Stomach (tissue), 8 donors: ENCODE measurements at regions not wholly inside any gene's neighbourhood (a gene's known extent, or its start where the extent isn't known, plus 50 kb on each side); places are given as distances from the start of the nearest gene placed in this dataset.

Experiments used
- DNase-seq, 2 donors: peaks; one replicate each; pipeline versions ENCODE4 v3.0.0 to v3.0.0-alpha.2; 2013 to 2019
- H3K27ac ChIP-seq, 5 donors: fragments of 200-600 bp in 4 of 5; sonication (generic) in 4 of 5; one replicate each; pipeline ENCODE4 v1.5.1; 2013 to 2019; ENCODE audit warnings: mild to moderate bottlenecking in 1 of 5, moderate library complexity in 1 of 5
- H3K27me3 ChIP-seq, 3 donors: fragments of 200-600 bp; sonication (generic); one replicate each; pipeline ENCODE4 v1.5.1; 2017 to 2019; ENCODE audit warnings: mixed run types in 1 of 3
- H3K36me3 ChIP-seq, 4 donors: fragments of 200-600 bp; sonication (generic); 1 replicate in 3 of 4; 2 replicates in 1 of 4; pipeline ENCODE4 v1.5.1; 2016 to 2019
- H3K4me1 ChIP-seq, 4 donors: fragments of 200-600 bp; sonication (generic); one replicate each; pipeline ENCODE4 v1.5.1; 2016 to 2019
- H3K4me3 ChIP-seq, 4 donors: fragments of 200-600 bp; sonication (generic) in 3 of 4; one replicate each; pipeline ENCODE4 v1.5.1; 2016 to 2019; ENCODE audit warnings: mild to moderate bottlenecking in 1 of 4
- H3K9me3 ChIP-seq, 4 donors: fragments of 200-600 bp; sonication (generic); one replicate each; pipeline ENCODE4 v1.5.1; 2016 to 2019
- EP300 ChIP-seq: sonication (generic); formaldehyde crosslinking; IDR thresholded peaks from one replicate; pipeline ENCODE4 v1.6.1; 2017; ENCODE audit warnings: antibody characterized with exemption
- POLR2A ChIP-seq, 4 donors: fragments of 450-650 bp; IDR thresholded peaks; one replicate each; pipeline ENCODE4 v1.6.1; 2016; ENCODE audit warnings: antibody characterized with exemption in 4 of 4, control low read depth in 2 of 4, mild to moderate bottlenecking in 1 of 4, moderate library complexity in 1 of 4
- POLR2AphosphoS5 ChIP-seq, 3 donors: sonication (generic); formaldehyde crosslinking; IDR thresholded peaks; one replicate each; pipeline ENCODE4 v1.6.1; 2016; ENCODE audit warnings: antibody characterized with exemption in 3 of 3
- WGBS, 5 donors: extraction: QIAGEN DNeasy Blood & Tissue Kit in 3 of 5; methylation state at CpG; one replicate each; pipeline versions ENCODE4 v1.1.5 to v1.1.7; 2013 to 2018; 5-methylcytosine and 5-hydroxymethylcytosine counted together
- intact Hi-C: fragments of 100-400 bp; cut with DNase I; formaldehyde crosslinking; loops from one replicate; pipeline ENCODE4 v1.15.1; 2023; ENCODE audit warnings: low total_unique reads
- TF ChIP-seq, protein P1 (sequence below), 7 experiments: fragments of 450-650 bp in 4 of 7; fragments of 200-600 bp in 3 of 7; sonication (generic) in 3 of 7; IDR thresholded peaks; one replicate each; pipeline ENCODE4 v1.5.1; 2016 to 2019; ENCODE audit warnings: antibody characterized with exemption in 7 of 7, control low read depth in 2 of 7, mild to moderate bottlenecking in 1 of 7
- donor health status: healthy with polysubstance abuse.
- donor health status: Bipolar disorder and iron deficiency.
- donor health status: healthy.

DNA sequence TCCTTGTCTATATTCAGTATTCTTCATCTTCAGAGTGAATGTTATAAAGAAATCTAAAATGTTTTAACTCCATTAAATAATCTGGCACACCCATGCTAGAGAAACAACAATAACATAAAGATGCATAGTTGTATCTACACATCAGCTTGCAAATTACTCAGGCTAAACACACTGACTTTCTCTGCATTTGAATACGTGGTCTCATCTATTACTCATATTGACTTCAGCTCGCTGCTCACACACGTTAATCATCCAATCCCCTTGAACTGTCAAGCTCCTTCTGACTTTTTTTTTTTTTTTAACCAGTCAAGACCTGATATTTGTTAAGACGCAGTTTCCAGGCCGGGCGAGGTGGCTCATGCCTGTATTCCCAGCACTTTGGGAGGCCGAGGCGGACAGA lies 1137.3 kb upstream of the CADM2 start:
- H3K9me3 ChIP-seq = peaks cover 0 to 4% (median 0%) of the 10 kb centered on the region in 4 donors
- H3K36me3 ChIP-seq = no peaks in the 10 kb centered on the region
- TF ChIP-seq EP300 (no peak), POLR2AphosphoS5 (IDR thresholded peaks at IDR 0.05) (no peak), POLR2A (IDR thresholded peaks at IDR 0.05) (no peak)
- TF ChIP-seq, protein P1, sequence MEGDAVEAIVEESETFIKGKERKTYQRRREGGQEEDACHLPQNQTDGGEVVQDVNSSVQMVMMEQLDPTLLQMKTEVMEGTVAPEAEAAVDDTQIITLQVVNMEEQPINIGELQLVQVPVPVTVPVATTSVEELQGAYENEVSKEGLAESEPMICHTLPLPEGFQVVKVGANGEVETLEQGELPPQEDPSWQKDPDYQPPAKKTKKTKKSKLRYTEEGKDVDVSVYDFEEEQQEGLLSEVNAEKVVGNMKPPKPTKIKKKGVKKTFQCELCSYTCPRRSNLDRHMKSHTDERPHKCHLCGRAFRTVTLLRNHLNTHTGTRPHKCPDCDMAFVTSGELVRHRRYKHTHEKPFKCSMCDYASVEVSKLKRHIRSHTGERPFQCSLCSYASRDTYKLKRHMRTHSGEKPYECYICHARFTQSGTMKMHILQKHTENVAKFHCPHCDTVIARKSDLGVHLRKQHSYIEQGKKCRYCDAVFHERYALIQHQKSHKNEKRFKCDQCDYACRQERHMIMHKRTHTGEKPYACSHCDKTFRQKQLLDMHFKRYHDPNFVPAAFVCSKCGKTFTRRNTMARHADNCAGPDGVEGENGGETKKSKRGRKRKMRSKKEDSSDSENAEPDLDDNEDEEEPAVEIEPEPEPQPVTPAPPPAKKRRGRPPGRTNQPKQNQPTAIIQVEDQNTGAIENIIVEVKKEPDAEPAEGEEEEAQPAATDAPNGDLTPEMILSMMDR (IDR thresholded peaks at IDR 0.05) = no peak
- H3K4me1 ChIP-seq = no peaks in the 10 kb centered on the region
- no peak overlapping the region for H3K27ac ChIP-seq
- no peaks in the 10 kb centered on the region for H3K27me3 ChIP-seq
- DNase-seq = no peak
- H3K4me3 ChIP-seq = no peak overlapping the region
- 62 to 72% (median 63%) methylated on average over 8 of the region's 8 CpGs for WGBS, 5 donors
- intact Hi-C loops = no loop called here

DNA sequence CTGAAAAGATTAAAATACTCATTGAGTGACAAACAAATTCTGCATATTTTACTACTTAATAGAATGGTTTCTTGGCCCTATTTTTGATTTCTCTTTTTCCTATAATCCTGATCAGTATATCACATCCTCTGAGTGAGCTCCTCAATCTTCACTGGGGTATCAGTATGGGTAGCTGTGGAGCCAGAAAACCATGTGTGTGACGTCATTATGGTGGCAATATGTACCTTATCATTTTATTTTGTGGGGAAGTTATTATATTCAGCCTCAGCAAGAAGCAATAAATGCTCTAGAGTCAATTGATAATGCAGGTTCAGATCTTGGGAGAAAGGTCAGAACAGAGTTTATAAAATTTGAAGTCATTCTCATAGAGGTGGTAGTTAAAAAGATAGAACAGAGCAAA lies 1135.7 kb upstream of the CADM2 start:
- WGBS, 5 donors = 13 to 49% (median 35%) methylated on average over 1 of the region's 1 CpG
- Histone ChIP-seq H3K4me1 (no peaks in the 10 kb centered on the region), H3K27me3 (no peaks in the 10 kb centered on the region), H3K27ac (no peak overlapping the region), H3K9me3 (peaks cover 0 to 4% (median 0%) of the 10 kb centered on the region in 4 donors), H3K4me3 (no peak overlapping the region), H3K36me3 (no peaks in the 10 kb centered on the region)
- TF ChIP-seq, protein P1 (IDR thresholded peaks at IDR 0.05) = no peak
- TF ChIP-seq EP300 = no peak
- TF ChIP-seq POLR2AphosphoS5 (IDR thresholded peaks at IDR 0.05) = no peak
- TF ChIP-seq POLR2A (IDR thresholded peaks at IDR 0.05) = no peak
- DNase-seq = no peak
- intact Hi-C loops = no loop called here

DNA sequence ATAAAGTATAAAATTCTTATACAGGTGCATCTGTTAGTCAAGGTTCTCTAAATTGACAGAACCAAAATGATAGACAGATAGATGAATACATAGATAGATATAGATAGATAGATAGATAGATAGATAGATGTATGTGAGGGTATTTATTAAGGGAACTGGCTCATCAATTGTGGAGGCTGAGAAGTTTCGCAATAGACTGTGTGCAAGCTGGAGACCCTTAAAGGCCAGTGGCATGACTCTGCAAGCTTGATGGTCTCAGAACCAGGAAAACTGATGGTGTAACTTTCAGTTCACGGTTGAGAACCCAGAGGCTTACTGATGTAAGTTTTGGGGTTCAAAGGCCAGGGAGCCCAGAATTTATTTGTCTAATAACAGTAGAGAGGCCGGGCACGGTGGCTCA lies 1123.7 kb upstream of the CADM2 start:
- Histone ChIP-seq H3K9me3 (peaks cover 0 to 40% (median 5%) of the 10 kb centered on the region in 4 donors), H3K27ac (no peak overlapping the region), H3K4me3 (no peak overlapping the region), H3K27me3 (no peaks in the 10 kb centered on the region), H3K36me3 (no peaks in the 10 kb centered on the region), H3K4me1 (no peaks in the 10 kb centered on the region)
- TF ChIP-seq EP300 (no peak), POLR2A (IDR thresholded peaks at IDR 0.05) (no peak), POLR2AphosphoS5 (IDR thresholded peaks at IDR 0.05) (no peak)
- TF ChIP-seq, protein P1 (IDR thresholded peaks at IDR 0.05) = no peak
- intact Hi-C loops = no loop called here
- DNase-seq = no peak
- 88 to 98% (median 95%) methylated on average over 4 of the region's 4 CpGs for WGBS, 5 donors

DNA sequence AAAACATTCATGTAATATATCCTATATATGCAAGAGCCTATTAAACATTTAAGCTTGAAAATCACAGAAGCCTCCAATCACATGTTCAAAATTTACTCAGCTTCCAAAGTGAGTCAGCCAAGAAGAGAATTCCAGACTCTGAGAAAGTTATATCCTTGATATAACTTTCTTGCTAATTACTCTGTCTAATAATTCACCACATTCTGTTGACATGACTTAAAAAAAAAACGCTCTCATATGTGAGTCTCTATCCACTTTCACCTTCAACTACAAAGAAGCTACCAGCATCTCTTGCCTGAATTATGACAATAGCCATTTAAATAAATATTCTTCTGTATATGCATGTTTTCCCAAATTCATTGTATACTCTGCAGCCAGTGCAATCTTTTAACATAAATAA lies 1116.3 kb upstream of the CADM2 start:
- peaks cover 0 to 20% (median 5%) of the 10 kb centered on the region in 4 donors for H3K9me3 ChIP-seq
- WGBS, 5 donors = 50 to 72% (median 62%) methylated on average over 1 of the region's 1 CpG
- H3K27me3 ChIP-seq = no peaks in the 10 kb centered on the region
- no peak for DNase-seq
- no peak overlapping the region for H3K4me3 ChIP-seq
- H3K4me1 ChIP-seq = no peaks in the 10 kb centered on the region
- no peaks in the 10 kb centered on the region for H3K36me3 ChIP-seq
- TF ChIP-seq EP300 (no peak), POLR2AphosphoS5 (IDR thresholded peaks at IDR 0.05) (no peak), POLR2A (IDR thresholded peaks at IDR 0.05) (no peak)
- TF ChIP-seq, protein P1 (IDR thresholded peaks at IDR 0.05) = no peak
- no peak overlapping the region for H3K27ac ChIP-seq
- intact Hi-C loops = no loop called here
